Vagina (tissue), 2 donors: ENCODE measurements at regions not wholly inside any gene's neighbourhood (a gene's known extent, or its start where the extent isn't known, plus 50 kb on each side); places are given as distances from the start of the nearest gene placed in this dataset.
"Not testable (repeated sequence)": the region's sequence is repeated elsewhere in the genome, so short reads cannot be mapped to it uniquely, and the experiment has no call there.

ENCODE experiments used
- DNase-seq, 2 donors: peaks; one replicate each; pipeline ENCODE4 v3.0.0-alpha.2; 2017; ENCODE audit errors: extremely low spot score in 2 of 2
- H3K27ac ChIP-seq: fragments of 200-600 bp; sonication (generic); one replicate; pipeline ENCODE4 v1.5.1; 2019
- H3K27me3 ChIP-seq: fragments of 200-600 bp; sonication (generic); one replicate; pipeline ENCODE4 v1.5.1; 2019
- H3K36me3 ChIP-seq, 2 donors: fragments of 200-600 bp; sonication (generic); one replicate each; pipeline ENCODE4 v1.5.1; 2017 to 2019
- H3K4me1 ChIP-seq: fragments of 200-600 bp; sonication (generic); one replicate; pipeline ENCODE4 v1.5.1; 2019
- H3K4me3 ChIP-seq, 2 donors: fragments of 200-600 bp; sonication (generic); 1 replicate in 1 of 2; 2 replicates in 1 of 2; pipeline ENCODE4 v1.5.1; 2016 to 2019
- H3K9me3 ChIP-seq: fragments of 200-600 bp; sonication (generic); one replicate; pipeline ENCODE4 v1.5.1; 2019
- CTCF ChIP-seq, 3 experiments: fragments of 450-650 bp in 2 of 3; fragments of 200-600 bp in 1 of 3; sonication (generic) in 1 of 3; IDR thresholded peaks; one replicate each; pipeline ENCODE4 v1.5.1; 2017 to 2019; ENCODE audit warnings: antibody characterized with exemption in 3 of 3, mild to moderate bottlenecking in 2 of 3, moderate library complexity in 2 of 3
- POLR2A ChIP-seq, 2 donors: fragments of 450-650 bp; IDR thresholded peaks; one replicate each; pipeline ENCODE4 v1.6.1; 2017; ENCODE audit warnings: antibody characterized with exemption in 2 of 2, mild to moderate bottlenecking in 2 of 2, moderate library complexity in 2 of 2
- POLR2AphosphoS5 ChIP-seq, 2 donors: sonication (generic); formaldehyde crosslinking; IDR thresholded peaks; one replicate each; pipeline ENCODE4 v1.9.0; 2017; ENCODE audit warnings: antibody characterized with exemption in 2 of 2, mild to moderate bottlenecking in 2 of 2, low read depth in 1 of 2; ENCODE audit not compliant: insufficient read depth in 1 of 2
- intact Hi-C: fragments of 100-400 bp; cut with DNase I; formaldehyde crosslinking; loops from one replicate; pipeline ENCODE4 v1.15.1; 2023

GRCh38 chr13:111431206-111431605 is 110.8 kb downstream of the TEX29 start:
- H3K27me3 ChIP-seq: no peaks in the 10 kb centered on the region
- no peaks in the 10 kb centered on the region for H3K36me3 ChIP-seq
- intact Hi-C loops: no loop called here
- H3K9me3 ChIP-seq: no peaks in the 10 kb centered on the region
- DNase-seq: no peak
- no peak overlapping the region for H3K4me3 ChIP-seq
- H3K4me1 ChIP-seq: no peaks in the 10 kb centered on the region
- H3K27ac ChIP-seq: no peak overlapping the region
- TF ChIP-seq CTCF (IDR thresholded peaks at IDR 0.05) (no peak), POLR2A (IDR thresholded peaks at IDR 0.05) (no peak)

GRCh38 chr13:111434578-111435159 is 114.2 kb downstream of the TEX29 start:
- Histone ChIP-seq H3K4me3 (no peak overlapping the region), H3K27me3 (no peaks in the 10 kb centered on the region), H3K9me3 (no peaks in the 10 kb centered on the region), H3K36me3 (no peaks in the 10 kb centered on the region), H3K4me1 (no peaks in the 10 kb centered on the region), H3K27ac (no peak overlapping the region)
- DNase-seq: peak in 1 of 2 donors; percentile 55
- TF ChIP-seq POLR2A (IDR thresholded peaks at IDR 0.05) (no peak), POLR2AphosphoS5 (IDR thresholded peaks at IDR 0.05; ENCODE audit: insufficient read depth in 1 of 2, low read depth in 1 of 2) (no peak), CTCF (IDR thresholded peaks at IDR 0.05) (no peak)
- intact Hi-C loops: no loop called here

GRCh38 chr13:111436446-111436845 is 116.0 kb downstream of the TEX29 start:
- intact Hi-C loops: no loop called here
- Histone ChIP-seq H3K27ac (no peak overlapping the region), H3K9me3 (no peaks in the 10 kb centered on the region), H3K36me3 (no peaks in the 10 kb centered on the region), H3K4me3 (no peak overlapping the region), H3K4me1 (no peaks in the 10 kb centered on the region), H3K27me3 (no peaks in the 10 kb centered on the region)
- peak in 1 of 2 donors; percentile 77 for DNase-seq
- TF ChIP-seq CTCF (IDR thresholded peaks at IDR 0.05): no peak
- TF ChIP-seq POLR2AphosphoS5 (IDR thresholded peaks at IDR 0.05; ENCODE audit: insufficient read depth in 1 of 2, low read depth in 1 of 2): no peak
- TF ChIP-seq POLR2A (IDR thresholded peaks at IDR 0.05): no peak

GRCh38 chr13:111437417-111437816 is 117.0 kb downstream of the TEX29 start:
- intact Hi-C loops: no loop called here
- no peaks in the 10 kb centered on the region for H3K4me1 ChIP-seq
- H3K27ac ChIP-seq: no peak overlapping the region
- H3K36me3 ChIP-seq: no peaks in the 10 kb centered on the region
- H3K9me3 ChIP-seq: no peaks in the 10 kb centered on the region
- H3K27me3 ChIP-seq: no peaks in the 10 kb centered on the region
- peak in 1 of 2 donors; percentile 40 for DNase-seq
- H3K4me3 ChIP-seq: no peak overlapping the region
- no peak for TF ChIP-seq POLR2AphosphoS5 (IDR thresholded peaks at IDR 0.05; ENCODE audit: insufficient read depth in 1 of 2, low read depth in 1 of 2)
- TF ChIP-seq POLR2A (IDR thresholded peaks at IDR 0.05): no peak
- no peak for TF ChIP-seq CTCF (IDR thresholded peaks at IDR 0.05)

GRCh38 chr13:111437856-111438547 is 117.6 kb downstream of the TEX29 start:
- peak in 1 of 2 donors; percentile 93 for DNase-seq
- Histone ChIP-seq H3K9me3 (no peaks in the 10 kb centered on the region), H3K4me1 (no peaks in the 10 kb centered on the region)

GRCh38 chr13:111440492-111440891 is 120.0 kb downstream of the TEX29 start:
- H3K9me3 ChIP-seq, H3K36me3 ChIP-seq, DNase-seq, H3K27me3 ChIP-seq, H3K4me3 ChIP-seq, intact Hi-C loops, H3K27ac ChIP-seq, H3K4me1 ChIP-seq: not testable (repeated sequence)

More at GRCh38 chr13:111437856-111438547, 117.6 kb downstream of the TEX29 start:
- Histone ChIP-seq H3K4me3 (no peak overlapping the region), H3K27me3 (no peaks in the 10 kb centered on the region), H3K27ac (no peak overlapping the region), H3K36me3 (no peaks in the 10 kb centered on the region)
- TF ChIP-seq POLR2AphosphoS5 (IDR thresholded peaks at IDR 0.05; ENCODE audit: insufficient read depth in 1 of 2, low read depth in 1 of 2) (no peak), CTCF (IDR thresholded peaks at IDR 0.05) (no peak), POLR2A (IDR thresholded peaks at IDR 0.05) (no peak)
- intact Hi-C loops: no loop called here
